Activated CD8-positive, alpha-beta memory T cell treated with anti-CD3 and anti-CD28 coated beads, Interleukin-2, amount 50 U/mL, for 24 hours (primary cell): ENCODE measurements at regions not wholly inside any gene's neighbourhood (a gene's known extent, or its start where the extent isn't known, plus 50 kb on each side); places are given as distances from the start of the nearest gene placed in this dataset.
"Not testable (repeated sequence)": the region's sequence is repeated elsewhere in the genome, so short reads cannot be mapped to it uniquely, and the experiment has no call there.

Source experiments
- DNase-seq: peaks from one replicate; pipeline ENCODE4 v3.0.0-alpha.2; 2020; ENCODE audit errors: extremely low read depth

DNA sequence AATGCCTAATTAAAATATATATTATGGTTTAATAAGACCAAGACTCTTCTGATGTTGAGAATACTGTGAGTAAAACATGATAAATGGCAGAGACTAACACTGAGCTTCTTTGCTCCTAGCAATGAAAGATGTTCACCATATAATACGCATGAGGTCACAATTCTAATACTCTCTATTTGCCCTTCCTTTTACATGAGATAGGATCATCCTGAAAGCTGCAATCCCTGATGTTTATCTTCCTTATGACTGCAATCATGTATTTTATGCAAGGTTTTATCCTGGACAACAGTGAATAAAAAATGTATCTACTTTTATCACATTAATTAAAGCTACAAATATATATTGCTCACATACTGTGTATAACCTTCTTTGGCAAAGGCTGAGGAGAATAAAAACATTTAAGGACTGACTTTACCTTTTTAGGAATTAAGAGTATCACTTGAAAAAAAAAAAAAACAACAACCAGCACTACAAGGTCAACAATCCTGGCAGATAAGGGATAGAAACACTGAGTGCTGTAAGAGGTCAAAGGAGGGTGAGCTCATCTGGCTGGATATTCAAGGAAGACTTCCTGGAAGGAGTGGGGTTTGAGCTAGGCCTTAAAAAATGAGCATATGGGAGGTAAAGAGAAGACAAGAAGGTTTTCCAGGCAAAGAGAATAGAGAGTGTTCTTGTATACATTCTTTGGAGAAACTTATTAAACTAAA, 99.9 kb downstream of the AREG start:
- no peak for DNase-seq

DNA sequence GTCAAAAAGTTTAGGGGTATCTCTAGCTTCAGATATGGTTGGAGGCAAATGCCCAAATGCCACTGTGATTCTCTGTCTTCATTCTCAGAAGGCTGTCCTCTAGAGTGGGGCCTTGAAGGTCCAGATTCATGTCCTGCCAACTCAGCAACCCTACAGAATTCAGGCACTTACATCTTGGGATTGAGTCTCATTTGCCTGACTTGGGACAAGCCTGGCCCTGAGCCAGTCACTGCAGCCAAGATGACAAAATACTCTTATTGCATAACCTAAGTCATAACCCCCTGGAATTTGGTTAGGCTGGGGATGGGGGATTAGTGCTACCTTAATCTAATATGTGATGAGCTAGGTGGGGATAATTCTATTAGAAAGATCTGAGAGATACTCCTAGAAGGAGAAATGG, 100.5 kb downstream of the AREG start:
- no peak for DNase-seq

DNA sequence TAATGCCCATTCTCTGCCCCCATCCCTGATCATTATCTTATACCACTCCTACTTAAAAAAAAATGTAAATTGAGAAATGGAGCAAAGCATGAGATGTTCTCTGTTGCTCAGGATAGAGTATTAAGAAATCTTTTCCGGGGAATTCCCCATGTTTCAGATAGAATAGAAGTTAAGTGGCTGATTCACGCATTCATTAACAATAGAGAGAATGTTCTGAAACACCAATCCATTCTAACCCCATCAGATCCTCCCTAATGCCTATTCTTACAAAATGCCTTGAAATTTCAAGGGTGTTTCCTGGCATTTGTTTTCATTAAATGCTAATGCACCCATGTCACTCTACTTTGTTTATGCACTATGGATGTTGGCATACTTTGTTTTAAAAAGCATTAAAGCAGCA, 101.1 kb downstream of the AREG start:
- no peak for DNase-seq

DNA sequence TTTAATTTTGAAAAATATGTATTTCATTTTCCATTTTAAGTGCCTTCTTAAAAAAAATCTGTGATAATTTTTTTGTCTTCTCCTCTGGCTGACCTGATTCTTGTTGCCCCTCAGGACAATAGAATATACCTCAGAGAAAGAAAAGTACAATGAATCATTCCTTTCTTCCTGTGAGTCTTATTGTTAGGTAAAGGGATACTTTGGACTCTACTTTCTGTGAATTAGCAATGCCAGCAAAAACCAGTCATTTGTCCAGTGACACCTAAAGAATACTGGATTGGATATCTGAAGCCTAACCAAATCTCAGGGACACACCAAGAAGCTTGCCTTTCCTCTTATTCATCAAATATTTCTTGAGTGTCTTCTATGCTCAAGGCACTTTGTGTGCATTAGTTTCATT, 102.1 kb downstream of the AREG start:
- no peak for DNase-seq

DNA sequence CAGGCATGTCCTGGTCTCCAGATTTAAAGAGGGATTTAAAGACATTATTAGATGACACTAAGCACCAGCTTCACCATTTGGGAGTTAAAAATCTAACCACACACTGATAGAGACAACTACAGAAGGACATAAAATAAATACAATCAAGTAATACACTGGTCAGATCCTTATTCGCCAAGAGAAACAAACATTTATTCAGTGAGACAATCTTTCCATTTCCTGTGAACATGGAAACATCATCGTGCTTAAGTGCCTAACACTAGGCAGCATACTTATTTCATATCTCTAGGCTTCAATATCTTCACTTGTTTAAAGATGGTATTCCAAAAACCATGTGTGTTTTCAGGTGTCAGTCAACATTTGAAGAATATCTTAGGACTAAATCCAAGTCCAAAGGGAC, 103.6 kb downstream of the AREG start:
- DNase-seq: no peak

DNA sequence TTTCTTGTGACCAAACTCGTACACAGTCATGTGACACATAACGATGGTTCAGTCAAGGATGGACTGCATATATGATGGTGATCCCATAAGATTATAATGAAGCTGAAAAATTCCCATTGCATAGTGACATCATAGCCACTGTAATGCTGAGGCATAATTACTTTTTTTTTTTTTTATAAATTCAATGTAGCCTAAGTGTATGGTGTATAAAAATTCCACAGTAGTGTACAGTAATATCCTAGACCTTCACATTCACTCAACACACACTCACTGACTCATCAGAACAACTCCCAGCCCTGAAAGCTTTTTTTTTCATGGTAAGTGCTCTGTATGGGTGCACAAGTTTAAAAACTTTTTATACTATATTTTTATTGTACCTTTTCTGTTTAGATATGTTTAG, 105.0 kb downstream of the AREG start:
- no peak for DNase-seq

DNA sequence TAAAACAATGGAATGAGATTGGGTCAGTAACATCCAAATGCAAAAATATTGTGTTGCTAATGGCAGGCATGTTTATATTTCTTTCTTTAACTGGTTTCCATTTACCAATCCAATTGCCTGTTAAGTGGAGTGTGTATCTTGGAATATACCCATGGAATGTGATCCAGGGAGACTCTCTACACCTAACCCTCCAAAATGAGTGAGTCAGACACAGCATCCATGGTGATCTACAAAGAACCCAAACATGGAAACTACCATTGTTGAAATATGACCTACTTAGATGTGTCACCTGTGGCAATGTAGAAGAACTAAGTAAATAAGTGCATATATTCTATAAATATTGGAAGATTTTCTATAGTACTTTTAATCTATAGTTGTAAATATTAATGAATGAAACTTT, 110.3 kb downstream of the AREG start:
- DNase-seq: no peak

DNA sequence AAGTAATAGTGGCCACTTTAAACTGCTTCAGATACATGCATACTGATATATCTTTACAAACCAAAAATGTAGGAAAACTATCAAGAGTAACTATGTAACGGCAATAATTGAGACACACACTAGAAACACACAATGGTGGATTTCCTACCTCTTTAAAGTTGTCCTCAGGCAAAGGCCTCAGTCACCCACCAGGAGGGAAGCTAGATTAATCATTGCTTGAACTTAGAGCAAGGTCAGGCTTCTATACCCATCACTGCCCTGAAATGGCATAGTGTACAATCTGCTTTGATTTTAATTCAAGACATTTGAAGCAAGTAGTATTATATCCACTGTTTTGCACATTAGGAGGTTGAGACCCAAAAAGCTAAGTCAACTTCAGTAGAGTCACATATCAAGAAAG, 110.9 kb downstream of the AREG start:
- no peak for DNase-seq

DNA sequence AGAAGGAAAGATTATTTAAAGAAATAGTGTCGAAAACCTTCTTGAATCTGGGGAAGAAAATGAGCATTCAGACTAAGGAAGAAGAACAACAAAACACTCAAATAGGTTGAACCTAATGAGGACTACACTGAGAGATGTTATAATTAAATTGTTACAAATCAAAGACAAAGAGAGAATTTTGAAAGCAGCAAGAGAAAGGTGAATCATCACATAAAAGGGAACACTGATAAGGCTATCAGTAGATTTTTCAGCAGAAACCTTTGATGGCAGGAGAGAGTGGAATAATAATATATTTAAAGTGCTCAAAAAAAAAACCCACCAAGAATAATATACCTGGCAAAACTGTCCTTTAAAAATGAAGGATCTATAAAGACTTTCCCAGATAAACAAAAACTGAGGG, 114.9 kb downstream of the AREG start:
- DNase-seq: no peak

DNA sequence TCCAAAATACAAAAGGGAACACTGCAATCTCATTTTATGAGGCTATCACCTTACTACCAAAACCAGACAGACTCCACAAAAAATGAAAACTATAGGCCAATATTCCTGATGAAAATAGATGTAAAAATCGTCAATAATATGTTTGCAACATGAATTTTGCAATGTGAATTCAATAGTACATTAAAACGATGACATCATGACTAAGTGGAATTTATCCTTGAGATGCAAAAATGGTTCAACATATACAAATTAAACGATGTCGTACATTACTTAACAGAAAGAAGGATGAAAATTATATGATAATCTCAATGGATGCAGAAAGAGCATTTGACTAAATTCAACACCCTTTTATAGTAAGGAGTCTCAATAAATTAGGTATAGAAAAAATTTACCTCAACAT, 123.0 kb downstream of the AREG start:
- DNase-seq: no peak

DNA sequence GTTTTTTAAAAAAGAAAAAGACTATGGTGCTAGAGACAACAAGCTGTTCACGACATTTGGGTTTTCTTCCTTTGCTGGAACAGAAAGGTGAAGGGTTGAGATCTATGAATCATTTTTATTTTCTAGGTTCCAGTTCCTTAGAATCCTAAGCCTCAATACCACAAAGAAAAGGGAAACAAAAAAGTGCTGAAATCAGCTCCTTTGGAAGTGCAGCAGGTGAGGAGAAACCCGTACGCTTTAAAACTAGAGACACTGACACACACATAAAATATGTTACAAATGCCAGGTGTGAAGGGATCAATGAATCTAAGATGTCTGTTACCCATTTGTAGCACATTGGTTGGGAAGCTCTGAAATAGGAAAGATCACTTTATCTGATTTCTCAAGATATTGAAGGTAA, 125.2 kb downstream of the AREG start:
- DNase-seq: no peak

DNA sequence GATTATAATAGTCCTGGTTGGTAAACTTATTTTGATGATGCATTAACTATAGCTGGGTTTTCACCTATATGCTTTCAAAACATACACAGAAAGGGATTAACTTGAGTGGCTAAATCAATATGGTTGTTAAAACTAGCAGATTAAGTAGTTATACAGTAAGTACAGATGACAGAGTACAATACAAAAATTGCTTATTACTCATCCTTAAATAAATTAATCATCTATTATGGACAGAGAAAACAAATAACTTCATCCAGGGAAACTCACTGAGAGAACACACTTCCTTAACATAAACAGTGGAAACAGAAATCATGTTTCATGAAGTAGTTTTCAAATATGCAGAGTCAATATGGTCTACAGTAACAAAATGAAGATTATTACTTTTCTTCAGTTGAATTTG, 133.4 kb downstream of the AREG start:
- no peak for DNase-seq

DNA sequence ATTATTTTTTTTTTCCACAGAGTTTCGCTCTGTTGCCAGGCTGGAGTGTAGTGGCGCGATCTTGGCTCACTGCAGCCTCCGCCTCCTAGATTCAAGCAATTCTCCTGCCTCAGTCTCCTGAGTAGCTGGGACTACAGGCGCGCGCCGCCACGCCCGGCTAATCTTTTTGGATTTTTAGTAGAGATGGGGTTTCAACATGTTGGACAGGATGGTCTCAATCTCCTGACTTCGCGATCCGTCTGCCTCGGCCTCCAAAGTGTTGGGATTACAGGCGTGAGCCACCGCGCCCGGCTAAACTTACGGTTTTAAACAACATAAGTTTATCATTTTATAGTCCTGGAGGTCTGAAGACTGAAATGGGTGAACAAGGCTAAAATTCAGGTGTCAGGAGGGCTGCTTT, 133.9 kb downstream of the AREG start:
- DNase-seq: not testable (repeated sequence)

DNA sequence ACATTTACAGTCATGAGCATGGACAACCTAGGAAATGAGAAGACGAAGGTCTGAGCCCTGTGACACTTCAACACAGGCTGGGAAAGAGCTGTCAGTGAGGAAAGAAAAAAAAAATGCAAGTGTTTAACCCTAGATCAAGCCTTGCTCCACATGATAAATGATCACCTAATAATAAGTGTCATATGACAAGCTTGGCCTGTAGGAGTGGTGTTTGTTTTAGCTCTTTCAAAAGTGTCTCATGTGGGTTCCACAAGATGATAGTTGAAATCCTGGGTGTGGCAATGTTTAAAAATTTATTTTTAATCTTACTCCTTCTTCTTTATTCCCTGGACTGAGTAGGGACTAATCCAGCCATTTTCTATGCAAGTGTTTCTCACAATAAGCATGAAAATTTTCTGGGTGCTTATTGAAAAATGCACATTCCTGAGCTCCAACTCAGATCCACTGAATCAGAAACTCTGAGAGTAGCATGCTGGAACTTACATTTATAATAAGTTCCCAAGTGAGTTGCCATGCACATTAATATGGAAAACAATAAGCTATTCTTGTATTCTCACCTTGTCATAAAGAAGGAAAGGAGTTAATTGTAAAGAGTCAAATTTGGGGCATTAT, 138.3 kb downstream of the AREG start:
- no peak for DNase-seq

DNA sequence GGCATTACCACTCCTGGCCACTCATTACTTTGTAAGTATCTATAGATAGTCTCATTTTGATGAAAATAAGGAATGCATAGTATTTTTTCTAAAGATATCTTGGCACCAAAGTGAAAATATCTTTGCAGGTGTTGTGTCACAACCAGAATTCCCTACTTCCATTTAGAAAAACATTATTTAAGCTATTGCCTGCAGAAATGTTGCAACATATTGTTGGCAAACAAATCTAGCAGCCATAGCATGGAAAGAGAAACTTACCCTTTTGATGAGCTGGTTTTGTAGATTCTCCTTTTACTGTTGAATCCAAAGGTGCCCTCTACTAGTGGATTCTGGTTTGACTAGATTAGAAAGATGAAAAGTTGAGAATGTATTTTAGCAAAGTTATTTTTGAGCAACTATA, 138.8 kb downstream of the AREG start:
- no peak for DNase-seq

DNA sequence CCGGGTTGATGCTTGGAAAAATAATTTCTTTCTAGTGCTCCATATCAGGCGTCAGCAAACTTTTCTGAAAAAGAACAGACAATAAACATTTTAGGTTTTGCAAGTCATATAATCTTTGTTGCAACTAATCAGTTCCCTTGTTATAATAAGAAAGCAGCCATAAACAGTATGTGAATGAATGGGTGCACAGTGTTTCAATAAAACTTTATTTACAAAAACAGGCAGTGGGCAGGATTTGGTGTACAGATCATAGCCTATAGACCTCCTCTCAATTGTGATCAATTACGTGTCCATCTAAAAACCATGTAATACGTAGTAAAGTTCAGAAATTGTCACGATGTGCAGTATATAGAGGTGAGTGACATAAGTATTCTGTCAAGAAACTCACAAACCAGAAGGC, 143.4 kb downstream of the AREG start:
- no peak for DNase-seq

DNA sequence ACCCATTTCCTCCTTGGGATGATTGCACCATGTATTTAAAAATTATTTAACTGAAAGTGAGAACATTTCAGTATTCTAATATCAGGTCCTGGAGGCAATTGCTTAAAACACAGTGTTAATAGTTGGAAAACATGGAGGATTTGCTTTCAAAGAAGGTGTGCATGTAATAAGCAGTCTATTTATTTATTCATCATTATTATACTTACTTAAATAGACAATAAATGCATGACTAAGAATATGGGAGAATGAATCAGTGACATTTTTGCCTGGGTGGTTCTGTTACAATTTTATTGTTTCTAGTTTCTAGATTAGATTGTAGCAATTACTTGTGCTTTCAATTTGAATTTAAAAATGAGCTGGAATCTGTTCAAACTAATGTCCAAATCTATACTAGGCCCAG, 145.5 kb downstream of the AREG start:
- DNase-seq: no peak

DNA sequence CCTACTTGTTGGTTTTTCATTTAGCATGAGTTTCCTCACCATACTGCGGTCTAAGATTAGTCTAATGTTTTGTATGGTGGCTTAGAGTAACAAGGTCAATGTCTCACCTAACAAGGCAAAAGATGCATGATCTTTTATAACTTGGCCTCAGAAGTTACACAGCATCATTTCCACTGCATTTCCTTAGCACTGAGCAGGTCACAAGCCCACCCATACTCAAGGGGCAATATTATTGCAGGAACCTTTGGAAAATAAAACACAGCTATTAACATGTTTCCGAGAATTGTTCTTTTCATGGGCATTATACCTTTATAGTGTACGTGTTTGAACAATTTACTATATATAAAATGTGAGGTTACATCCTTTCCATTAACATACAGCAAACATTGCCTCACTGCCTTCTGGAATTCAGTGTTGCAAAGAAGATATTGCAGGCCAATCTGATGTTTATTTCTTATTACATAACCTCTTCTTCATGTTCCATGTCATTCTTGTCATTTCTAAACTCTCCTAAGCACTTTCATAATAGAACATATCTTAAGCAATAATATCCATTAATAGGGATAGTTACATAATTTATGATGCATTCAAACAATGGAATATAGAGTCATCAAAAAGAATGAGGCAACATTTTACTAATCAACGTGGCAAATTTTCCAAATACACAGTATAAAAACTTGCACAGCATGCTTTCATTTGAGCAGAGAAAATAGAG, 153.8 kb downstream of the AREG start:
- no peak for DNase-seq

DNA sequence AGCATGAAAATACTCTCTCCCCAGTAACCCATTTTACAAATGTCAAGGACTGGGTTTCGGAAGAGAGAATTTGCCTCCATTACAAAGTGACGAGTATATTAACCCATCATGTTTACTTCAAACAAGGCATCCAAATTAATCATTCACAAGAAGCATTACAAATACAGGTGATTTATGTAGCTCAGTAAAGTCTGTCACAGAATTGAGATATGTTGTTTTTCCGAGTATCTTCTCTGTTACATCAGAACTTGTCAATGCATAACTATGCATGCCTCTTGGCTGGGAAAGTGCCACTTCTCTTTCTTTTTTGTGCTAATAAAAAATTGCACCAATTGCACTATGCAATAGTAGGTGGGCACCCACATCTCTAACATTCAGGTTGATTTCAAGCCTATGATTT, 158.2 kb downstream of the AREG start:
- no peak for DNase-seq

DNA sequence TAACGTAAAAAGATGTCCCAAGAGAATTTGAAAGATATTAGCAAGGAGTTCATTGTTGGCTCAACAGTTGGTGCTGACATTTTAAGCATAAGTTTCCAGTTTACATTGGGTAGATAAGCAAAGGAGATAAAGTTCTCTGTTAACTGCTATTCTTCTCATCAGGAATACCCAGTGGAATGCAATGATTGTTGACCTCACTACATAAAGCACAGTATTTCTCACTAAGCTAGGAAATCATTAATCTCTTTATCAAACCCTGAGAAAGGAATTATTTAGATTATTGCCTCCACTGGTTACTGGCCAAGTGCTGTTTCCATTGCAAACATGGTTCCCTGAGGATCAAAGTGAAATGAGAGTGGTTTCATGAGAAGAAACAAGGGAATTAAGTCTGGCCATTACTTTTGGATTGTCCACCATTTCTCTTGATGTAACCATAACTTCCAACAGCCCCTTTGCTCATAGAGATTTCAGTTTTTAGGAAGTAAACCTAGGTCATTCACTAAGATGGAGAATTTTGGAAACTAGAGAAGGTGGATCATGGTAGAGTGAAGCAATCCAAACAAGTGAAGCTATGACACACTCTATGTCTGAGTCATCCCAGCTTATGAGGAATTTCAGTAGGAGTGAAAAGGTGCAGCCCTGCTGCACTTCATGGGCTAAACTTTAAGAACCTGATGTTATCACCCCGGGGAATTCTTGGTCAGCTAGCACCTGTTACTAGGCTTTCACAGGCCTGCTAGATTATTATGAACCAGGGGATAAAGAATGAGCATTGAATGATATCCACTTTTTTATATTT, 163.4 kb downstream of the AREG start:
- no peak for DNase-seq

DNA sequence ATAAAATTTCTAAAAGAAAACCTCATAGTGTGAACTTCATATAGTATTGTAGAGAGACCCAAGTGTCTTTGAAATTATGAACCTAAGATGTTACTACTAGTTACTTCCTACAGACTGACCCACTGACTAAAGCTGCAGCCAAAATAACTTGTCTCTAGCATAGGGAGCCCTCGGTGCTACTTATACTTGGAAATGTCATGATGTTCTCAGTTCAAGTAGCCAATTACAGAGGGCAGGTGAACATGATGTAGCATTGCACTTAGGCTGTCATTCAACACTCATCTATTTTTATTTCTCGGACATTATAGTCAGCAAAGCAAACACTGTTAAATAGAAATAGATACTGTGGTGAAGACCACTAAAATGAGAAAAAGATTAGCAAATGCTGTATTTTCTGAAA, 165.6 kb downstream of the AREG start:
- DNase-seq: no peak

DNA sequence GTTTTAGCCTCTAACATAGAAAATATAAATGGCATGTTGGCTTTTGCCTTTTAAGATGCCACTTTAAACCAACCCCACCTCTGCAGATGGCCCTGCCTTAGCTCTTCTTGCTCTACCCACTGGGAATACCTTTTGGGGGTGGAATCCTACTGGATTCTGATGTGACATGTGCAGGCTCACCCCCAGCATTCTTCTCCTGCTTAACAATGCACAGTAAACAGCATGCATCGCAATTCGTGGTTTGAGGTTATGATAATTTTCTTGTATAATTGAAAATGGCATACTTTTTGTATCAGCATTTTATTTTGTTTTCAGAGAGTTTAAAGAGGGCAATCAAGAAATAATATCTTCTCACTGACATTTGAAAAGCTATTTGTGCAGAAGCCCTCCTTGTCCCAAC, 167.9 kb downstream of the AREG start:
- DNase-seq: no peak

DNA sequence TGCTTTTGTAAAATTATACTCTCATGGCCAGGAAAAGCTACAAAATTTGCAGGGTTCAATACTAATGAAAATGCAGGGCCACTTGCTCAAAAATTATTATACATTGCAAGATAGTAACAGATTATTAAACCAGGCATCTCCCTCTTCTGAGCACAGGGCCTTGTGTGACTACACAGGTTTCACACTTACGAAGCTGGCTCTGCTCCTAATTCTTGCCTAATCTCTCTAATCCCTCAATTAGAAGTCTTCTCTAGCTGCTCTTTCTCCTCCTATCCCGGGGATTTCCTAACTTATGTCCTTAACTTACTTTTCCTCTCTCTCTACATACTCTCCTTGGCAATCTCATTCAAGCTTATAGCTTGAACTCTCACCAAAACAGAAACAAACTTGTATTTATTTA, 168.3 kb downstream of the AREG start:
- no peak for DNase-seq
